Transverse colon (tissue), 3 donors: ENCODE measurements at regions not wholly inside any gene's neighbourhood (a gene's known extent, or its start where the extent isn't known, plus 50 kb on each side); places are given as distances from the start of the nearest gene placed in this dataset.

Experiments used
- EP300 ChIP-seq: sonication (generic); formaldehyde crosslinking; IDR thresholded peaks from one replicate; pipeline ENCODE4 v1.6.1; 2017; ENCODE audit warnings: antibody characterized with exemption, low read depth
- TF ChIP-seq, protein P1 (sequence below), 5 experiments: fragments of 200-600 bp in 3 of 5; fragments of 450-650 bp in 2 of 5; sonication (generic) in 3 of 5; IDR thresholded peaks; 1 replicate in 2 of 5; 2 replicates in 3 of 5; pipeline ENCODE4 v1.5.1; 2016 to 2017; ENCODE audit warnings: antibody characterized with exemption in 5 of 5, inconsistent platforms in 3 of 5, mild to moderate bottlenecking in 2 of 5, moderate library complexity in 1 of 5

DNA sequence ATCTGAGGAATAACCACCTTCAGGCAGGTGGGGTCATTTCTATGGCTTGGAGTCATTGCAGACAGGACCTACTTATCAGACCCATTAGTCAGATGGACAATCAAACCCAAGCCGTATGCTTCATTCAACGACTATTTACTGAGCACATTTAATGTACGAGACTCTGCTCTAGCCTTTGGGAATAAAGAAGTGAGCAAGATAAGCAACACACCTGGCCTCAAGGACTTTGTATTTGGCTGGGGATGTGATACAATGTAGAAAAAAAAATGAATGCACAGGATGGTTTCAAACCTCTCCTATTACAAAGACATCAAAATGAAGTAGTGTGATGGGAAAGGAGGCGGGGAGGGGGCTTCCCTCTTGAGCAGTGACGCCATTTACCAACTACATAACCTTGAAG is 311.7 kb downstream of the PMP22 start:
- no peak for TF ChIP-seq EP300
- TF ChIP-seq, protein P1, sequence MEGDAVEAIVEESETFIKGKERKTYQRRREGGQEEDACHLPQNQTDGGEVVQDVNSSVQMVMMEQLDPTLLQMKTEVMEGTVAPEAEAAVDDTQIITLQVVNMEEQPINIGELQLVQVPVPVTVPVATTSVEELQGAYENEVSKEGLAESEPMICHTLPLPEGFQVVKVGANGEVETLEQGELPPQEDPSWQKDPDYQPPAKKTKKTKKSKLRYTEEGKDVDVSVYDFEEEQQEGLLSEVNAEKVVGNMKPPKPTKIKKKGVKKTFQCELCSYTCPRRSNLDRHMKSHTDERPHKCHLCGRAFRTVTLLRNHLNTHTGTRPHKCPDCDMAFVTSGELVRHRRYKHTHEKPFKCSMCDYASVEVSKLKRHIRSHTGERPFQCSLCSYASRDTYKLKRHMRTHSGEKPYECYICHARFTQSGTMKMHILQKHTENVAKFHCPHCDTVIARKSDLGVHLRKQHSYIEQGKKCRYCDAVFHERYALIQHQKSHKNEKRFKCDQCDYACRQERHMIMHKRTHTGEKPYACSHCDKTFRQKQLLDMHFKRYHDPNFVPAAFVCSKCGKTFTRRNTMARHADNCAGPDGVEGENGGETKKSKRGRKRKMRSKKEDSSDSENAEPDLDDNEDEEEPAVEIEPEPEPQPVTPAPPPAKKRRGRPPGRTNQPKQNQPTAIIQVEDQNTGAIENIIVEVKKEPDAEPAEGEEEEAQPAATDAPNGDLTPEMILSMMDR (IDR thresholded peaks at IDR 0.05), result no peak
